K562 (cell line): ENCODE measurements at regions not wholly inside any gene's neighbourhood (a gene's known extent, or its start where the extent isn't known, plus 50 kb on each side); places are given as distances from the start of the nearest gene placed in this dataset.

ENCODE experiments used
- ATAC-seq: fragments of 200-7000 bp; cut with Tn5 transposase; 3 replicates; pipeline ENCODE4 v1.9.1; 2020; ENCODE audit warnings: moderate library complexity
- BruUV-seq: library from RNA; stranded (reverse); fragments of 400-500 nt; replicated peaks from 2 replicates; lab custom pipeline; 2021; lab: Mats Ljungman, UMichigan
- CTCF ChIA-PET: fragments of 300-600 bp; formaldehyde crosslinking; extraction: SDS; loops from one replicate; lab custom pipeline; 2021; ENCODE audit warnings: low intra/inter-chr PET ratio; lab: Yijun Ruan, JAX
- POLR2A ChIA-PET: fragments of 300-600, 350-650 bp; sonication (Branson Sonifier 250); formaldehyde crosslinking; extraction: SDS; loops from one replicate; lab custom pipeline; 2021; ENCODE audit warnings: antibody characterized with exemption, inconsistent platforms; lab: Yijun Ruan, JAX
- DNase-seq, 4 experiments: peaks; one replicate each; pipeline versions ENCODE4 v3.0.0 to v3.0.0-alpha.2; 2011 to 2018; ENCODE audit warnings: low spot score in 3 of 4, mixed read lengths in 3 of 4; ENCODE audit errors: extremely low read depth in 1 of 4
- FAIRE-seq: peaks from 2 replicates; lab custom pipeline; 2011; peaks lifted over from hg19 to GRCh38; lab: Jason Lieb, UNC
- H2AFZ ChIP-seq: 2 replicates; pipeline ENCODE4 v1.6.0; 2011; ENCODE audit warnings: low read depth, low read length, control low read depth, inconsistent platforms
- H3K27ac ChIP-seq: fragments of 200-600 bp; 3 replicates; pipeline ENCODE4 v1.8.0; 2011; ENCODE audit warnings: low read depth, mild to moderate bottlenecking, control low read depth, inconsistent platforms, low read length, moderate library complexity, mixed read lengths; ENCODE audit errors: extremely low read depth
- H3K27me3 ChIP-seq, 2 experiments: fragments of 300-600 bp in 1 of 2; 2 replicates in 1 of 2; 3 replicates in 1 of 2; pipeline versions ENCODE4 v1.6.0 to v1.8.0; 2011; ENCODE audit warnings: inconsistent platforms in 2 of 2, low read length in 2 of 2, mild to moderate bottlenecking in 1 of 2, mixed read lengths in 1 of 2, moderate library complexity in 1 of 2; ENCODE audit not compliant: control insufficient read depth in 2 of 2, insufficient read depth in 2 of 2
- H3K36me3 ChIP-seq: fragments of 300-600 bp; 3 replicates; pipeline ENCODE4 v1.8.0; 2011; ENCODE audit warnings: mild to moderate bottlenecking, low read length, inconsistent platforms; ENCODE audit not compliant: control insufficient read depth, insufficient read depth
- H3K4me1 ChIP-seq, 2 experiments: fragments of 200-600 bp in 1 of 2; replicated peaks in 1 of 2; 2 replicates in 1 of 2; 3 replicates in 1 of 2; pipeline versions ENCODE4 v1.5.1 to v1.8.0; 2011; ENCODE audit warnings: inconsistent platforms in 2 of 2, low read length in 2 of 2, mild to moderate bottlenecking in 1 of 2, mixed read lengths in 1 of 2, moderate library complexity in 1 of 2; ENCODE audit not compliant: control insufficient read depth in 2 of 2, insufficient read depth in 2 of 2
- H3K4me2 ChIP-seq: 2 replicates; pipeline ENCODE4 v1.6.1; 2011; ENCODE audit warnings: low read length, control low read depth, inconsistent platforms, mixed read lengths; ENCODE audit not compliant: insufficient read depth
- H3K4me3 ChIP-seq: fragments of 200-600 bp; sonication (generic), shearing (Covaris generic); 2 replicates; pipeline ENCODE4 v1.5.1; 2016; ENCODE audit warnings: control low read depth, inconsistent platforms
- H3K79me2 ChIP-seq: fragments of 200-600 bp; 3 replicates; pipeline ENCODE4 v1.8.0; 2011; ENCODE audit warnings: low read length, inconsistent platforms; ENCODE audit not compliant: control insufficient read depth, insufficient read depth
- H3K9ac ChIP-seq, 2 experiments: 2 replicates each; pipeline versions ENCODE4 v1.6.0 to v1.6.1; 2011; ENCODE audit warnings: low read depth in 2 of 2, low read length in 2 of 2, control low read depth in 1 of 2, inconsistent platforms in 1 of 2, mild to moderate bottlenecking in 1 of 2, mixed read lengths in 1 of 2; ENCODE audit not compliant: insufficient read depth in 1 of 2
- H3K9me1 ChIP-seq: one replicate; pipeline ENCODE4 v1.6.0; 2011; ENCODE audit warnings: inconsistent platforms, mild to moderate bottlenecking, low read length, moderate library complexity; ENCODE audit not compliant: control insufficient read depth, insufficient read depth
- H3K9me3 ChIP-seq: replicated peaks from 2 replicates; pipeline ENCODE4 v1.5.1; 2011; ENCODE audit warnings: low read depth, low read length, inconsistent platforms; ENCODE audit not compliant: control insufficient read depth, insufficient read depth
- H4K20me1 ChIP-seq: replicated peaks from 2 replicates; pipeline ENCODE4 v1.6.1; 2011; ENCODE audit warnings: low read length, inconsistent platforms, mixed read lengths; ENCODE audit not compliant: control insufficient read depth, insufficient read depth
- CBX1 ChIP-seq: sonication (generic); IDR thresholded peaks from 2 replicates; pipeline ENCODE4 v1.6.1; 2016; ENCODE audit warnings: antibody characterized with exemption, low read depth, mild to moderate bottlenecking
- CHCHD3 ChIP-seq: fragments of 250-450 bp; sonication (Bioruptor Pico); IDR thresholded peaks from 2 replicates; pipeline ENCODE4 v2.1.2; 2022; ENCODE audit warnings: mild to moderate bottlenecking
- GTF2F1 ChIP-seq: IDR thresholded peaks from 2 replicates; pipeline ENCODE4 v1.6.1; 2011; ENCODE audit warnings: low read depth, low read length, improper control_type of control experiment
- HDAC3 ChIP-seq: fragments of 450-650 bp; IDR thresholded peaks from 2 replicates; pipeline ENCODE4 v1.6.1; 2018; ENCODE audit warnings: borderline replicate concordance, mild to moderate bottlenecking, moderate library complexity; ENCODE audit not compliant: partially characterized antibody
- NCOR1 ChIP-seq: fragments of 450-650 bp; IDR thresholded peaks from 2 replicates; pipeline ENCODE4 v1.6.1; 2016; ENCODE audit warnings: mild to moderate bottlenecking, moderate library complexity
- NR3C1 ChIP-seq: sonication (generic); formaldehyde crosslinking; IDR thresholded peaks from 2 replicates; pipeline ENCODE4 v1.8.1; 2022; ENCODE audit warnings: missing genetic modification reagents
- NUFIP1 ChIP-seq: fragments of 450-650 bp; IDR thresholded peaks from 2 replicates; pipeline ENCODE4 v1.6.1; 2018; ENCODE audit not compliant: partially characterized antibody
- PHF21A ChIP-seq: fragments of 450-650 bp; IDR thresholded peaks from 2 replicates; pipeline ENCODE4 v1.6.1; 2017; ENCODE audit warnings: low read depth, borderline replicate concordance
- SMAD1 ChIP-seq: fragments of 150-350 bp; IDR thresholded peaks from 2 replicates; pipeline ENCODE4 v1.6.1; 2014; ENCODE audit warnings: low read length, low read depth; ENCODE audit not compliant: partially characterized antibody
- ZNF124 ChIP-seq: sonication (generic); formaldehyde crosslinking; IDR thresholded peaks from 2 replicates; pipeline ENCODE4 v1.8.1; 2022; ENCODE audit warnings: missing genetic modification reagents
- ZNF146 ChIP-seq: IDR thresholded peaks from one replicate; pipeline ENCODE4 v1.6.1; 2018; ENCODE audit warnings: missing compliant biosample characterization; ENCODE audit not compliant: unreplicated experiment
- ZNF232 ChIP-seq: sonication (generic); formaldehyde crosslinking; IDR thresholded peaks from 2 replicates; pipeline ENCODE4 v1.8.0; 2022; ENCODE audit warnings: mild to moderate bottlenecking, missing genetic modification reagents
- ZNF3 ChIP-seq: fragments of 250-450 bp; sonication (Bioruptor Pico); IDR thresholded peaks from 2 replicates; pipeline ENCODE4 v1.5.0; 2021; ENCODE audit warnings: mild to moderate bottlenecking, moderate library complexity
- ZNF79 ChIP-seq: fragments of 250-450 bp; sonication (Bioruptor Pico); IDR thresholded peaks from 2 replicates; pipeline ENCODE4 v1.4.0; 2020; ENCODE audit warnings: low read depth, mild to moderate bottlenecking, moderate library complexity
- WGBS: fragments of 100-300 bp; shearing (Covaris generic); methylation state at CpG from one replicate; pipeline ENCODE4 v1.1.6; 2016; ENCODE audit warnings: low coverage, mixed read lengths; ENCODE audit not compliant: insufficient coverage; ENCODE audit errors: missing lambda C conversion rate; 5-methylcytosine and 5-hydroxymethylcytosine counted together
- in situ Hi-C: fragments of 300-500 bp; cut with MboI; formaldehyde crosslinking; loops from 4 replicates; pipeline ENCODE4 v1.15.0; 2018; ENCODE audit warnings: inconsistent platforms, mixed read lengths
- intact Hi-C: fragments of 100-400 bp; cut with micrococcal nuclease; formaldehyde crosslinking; loops from 2 replicates; pipeline ENCODE4 v1.14.2; 2022
- TF ChIP-seq, protein P1 (sequence below): fragments of 450-650 bp; IDR thresholded peaks from 2 replicates; pipeline ENCODE4 v1.6.1; 2016; ENCODE audit warnings: missing biosample characterization, missing genetic modification characterization
- TF ChIP-seq, protein P2 (sequence below): fragments of 250-450 bp; sonication (Bioruptor Pico); IDR thresholded peaks from 2 replicates; pipeline ENCODE4 v1.4.0; 2020; ENCODE audit warnings: mild to moderate bottlenecking, moderate library complexity

DNA sequence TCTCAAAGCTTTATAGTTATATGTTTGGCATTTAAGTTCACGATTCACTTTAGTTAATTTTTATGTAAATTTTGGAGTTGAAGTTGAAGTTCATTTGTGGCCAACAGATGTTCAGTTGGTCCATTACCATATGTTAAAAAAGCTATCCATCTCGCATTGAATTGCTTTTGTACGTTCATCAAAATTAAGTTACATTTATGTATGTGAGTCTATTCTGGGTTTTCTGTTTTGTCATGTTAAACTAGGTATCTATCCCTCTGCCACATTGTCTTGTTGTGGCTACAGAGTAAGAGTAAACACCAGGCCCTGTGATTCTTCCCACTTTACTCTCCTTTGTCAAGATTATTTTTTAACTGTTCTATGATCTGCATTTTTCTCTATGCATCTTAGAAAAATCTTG is 237.3 kb downstream of the BMP2 start:
- Histone ChIP-seq H3K9me3 (no peaks in the 10 kb centered on the region), H3K9me1 (no peaks in the 10 kb centered on the region), H3K79me2 (no peaks in the 10 kb centered on the region), H3K27me3 (no peaks in the 10 kb centered on the region), H4K20me1 (no peaks in the 10 kb centered on the region), H3K36me3 (no peaks in the 10 kb centered on the region), H2AFZ (no peak overlapping the region), H3K4me3 (no peak overlapping the region), H3K4me2 (no peak overlapping the region), H3K4me1 (no peaks in the 10 kb centered on the region), H3K9ac (no peak overlapping the region), H3K27ac (no peak overlapping the region)
- no TSS peak for BruUV-seq
- 3% methylated on average over 3 of the region's 3 CpGs for WGBS
- no peak for ATAC-seq
- POLR2A ChIA-PET: no interaction called here
- no peak for FAIRE-seq
- intact Hi-C loops: no loop called here
- TF ChIP-seq GTF2F1 (no peak), NR3C1 (no peak), HDAC3 (no peak), CBX1 (no peak)
- DNase-seq: no peak
- CTCF ChIA-PET: no interaction called here
- in situ Hi-C loops: no loop called here

DNA sequence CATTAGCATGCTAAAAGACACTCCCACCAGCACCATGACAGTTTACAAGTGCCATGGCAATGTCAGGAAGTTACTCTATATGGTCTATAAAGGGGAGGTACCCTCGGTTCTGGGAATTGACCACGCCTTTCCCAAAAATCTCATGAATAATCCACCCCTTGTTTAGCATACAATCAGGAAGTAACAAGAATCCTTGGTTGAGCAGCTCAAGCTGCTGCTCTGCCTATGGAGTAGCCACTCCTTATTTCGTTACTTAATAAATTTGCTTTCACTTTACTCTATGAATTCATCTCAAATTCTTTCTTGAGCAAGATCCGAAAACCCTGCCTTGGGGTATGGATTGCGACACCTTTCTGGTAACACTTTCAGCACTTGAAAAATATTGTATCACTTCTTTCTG is 243.0 kb downstream of the BMP2 start:
- no peaks in the 10 kb centered on the region for H4K20me1 ChIP-seq
- FAIRE-seq (no peak), DNase-seq (no peak), ATAC-seq (no peak)
- H3K27ac ChIP-seq: no peak overlapping the region
- no peaks in the 10 kb centered on the region for H3K27me3 ChIP-seq
- in situ Hi-C loops (no loop called here), intact Hi-C loops (no loop called here)
- ChIA-PET CTCF (no interaction called here), POLR2A (no interaction called here)
- no peak overlapping the region for H3K4me3 ChIP-seq
- TF ChIP-seq ZNF3 (CRISPR knock-in tag) (no peak), ZNF124 (CRISPR knock-in tag) (no peak), ZNF146 (CRISPR knock-in tag) (no peak), ZNF232 (no peak), NUFIP1 (no peak), NCOR1 (no peak), CHCHD3 (CRISPR knock-in tag) (no peak), ZNF79 (CRISPR knock-in tag) (no peak), SMAD1 (no peak), PHF21A (no peak)
- TF ChIP-seq, protein P1, sequence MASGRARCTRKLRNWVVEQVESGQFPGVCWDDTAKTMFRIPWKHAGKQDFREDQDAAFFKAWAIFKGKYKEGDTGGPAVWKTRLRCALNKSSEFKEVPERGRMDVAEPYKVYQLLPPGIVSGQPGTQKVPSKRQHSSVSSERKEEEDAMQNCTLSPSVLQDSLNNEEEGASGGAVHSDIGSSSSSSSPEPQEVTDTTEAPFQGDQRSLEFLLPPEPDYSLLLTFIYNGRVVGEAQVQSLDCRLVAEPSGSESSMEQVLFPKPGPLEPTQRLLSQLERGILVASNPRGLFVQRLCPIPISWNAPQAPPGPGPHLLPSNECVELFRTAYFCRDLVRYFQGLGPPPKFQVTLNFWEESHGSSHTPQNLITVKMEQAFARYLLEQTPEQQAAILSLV: no peak
- TF ChIP-seq, protein P2, sequence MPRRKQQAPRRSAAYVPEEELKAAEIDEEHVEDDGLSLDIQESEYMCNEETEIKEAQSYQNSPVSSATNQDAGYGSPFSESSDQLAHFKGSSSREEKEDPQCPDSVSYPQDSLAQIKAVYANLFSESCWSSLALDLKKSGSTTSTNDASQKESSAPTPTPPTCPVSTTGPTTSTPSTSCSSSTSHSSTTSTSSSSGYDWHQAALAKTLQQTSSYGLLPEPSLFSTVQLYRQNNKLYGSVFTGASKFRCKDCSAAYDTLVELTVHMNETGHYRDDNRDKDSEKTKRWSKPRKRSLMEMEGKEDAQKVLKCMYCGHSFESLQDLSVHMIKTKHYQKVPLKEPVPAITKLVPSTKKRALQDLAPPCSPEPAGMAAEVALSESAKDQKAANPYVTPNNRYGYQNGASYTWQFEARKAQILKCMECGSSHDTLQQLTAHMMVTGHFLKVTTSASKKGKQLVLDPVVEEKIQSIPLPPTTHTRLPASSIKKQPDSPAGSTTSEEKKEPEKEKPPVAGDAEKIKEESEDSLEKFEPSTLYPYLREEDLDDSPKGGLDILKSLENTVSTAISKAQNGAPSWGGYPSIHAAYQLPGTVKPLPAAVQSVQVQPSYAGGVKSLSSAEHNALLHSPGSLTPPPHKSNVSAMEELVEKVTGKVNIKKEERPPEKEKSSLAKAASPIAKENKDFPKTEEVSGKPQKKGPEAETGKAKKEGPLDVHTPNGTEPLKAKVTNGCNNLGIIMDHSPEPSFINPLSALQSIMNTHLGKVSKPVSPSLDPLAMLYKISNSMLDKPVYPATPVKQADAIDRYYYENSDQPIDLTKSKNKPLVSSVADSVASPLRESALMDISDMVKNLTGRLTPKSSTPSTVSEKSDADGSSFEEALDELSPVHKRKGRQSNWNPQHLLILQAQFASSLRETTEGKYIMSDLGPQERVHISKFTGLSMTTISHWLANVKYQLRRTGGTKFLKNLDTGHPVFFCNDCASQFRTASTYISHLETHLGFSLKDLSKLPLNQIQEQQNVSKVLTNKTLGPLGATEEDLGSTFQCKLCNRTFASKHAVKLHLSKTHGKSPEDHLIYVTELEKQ: no peak
- H2AFZ ChIP-seq: no peak overlapping the region
- no peaks in the 10 kb centered on the region for H3K9me3 ChIP-seq
- H3K36me3 ChIP-seq: no peaks in the 10 kb centered on the region
- no peaks in the 10 kb centered on the region for H3K4me1 ChIP-seq
- no TSS peak for BruUV-seq
- H3K9ac ChIP-seq: no peak overlapping the region
- H3K4me2 ChIP-seq: no peak overlapping the region
- WGBS: 2% methylated on average over 5 of the region's 5 CpGs
- H3K9me1 ChIP-seq: no peaks in the 10 kb centered on the region
- no peaks in the 10 kb centered on the region for H3K79me2 ChIP-seq
